ENCODE measurements at regions not wholly inside any gene's neighbourhood (a gene's known extent, or its start where the extent isn't known, plus 50 kb on each side); places are given as distances from the start of the nearest gene placed in this dataset.

GRCh38 chr2:47265158-47265557 lies 88.8 kb upstream of the CALM2 start:
- no peak for DNase-seq (ENCODE audit: low read depth, low spot score)

- no peak for DNase-seq (ENCODE audit: low read depth, low spot score)
These were observed 88.4 kb upstream of the CALM2 start for GRCh38 chr2:47264686-47265085.

- DNase-seq (ENCODE audit: low read depth, low spot score), result no peak
These were observed 87.8 kb upstream of the CALM2 start for GRCh38 chr2:47264143-47264542.

- DNase-seq (ENCODE audit: low read depth, low spot score), result no peak
These were observed 86.3 kb upstream of the CALM2 start for GRCh38 chr2:47262657-47263056.

GRCh38 chr2:47260971-47261370 lies 84.7 kb upstream of the CALM2 start:
- no peak for DNase-seq (ENCODE audit: low read depth, low spot score)

- no peak for DNase-seq (ENCODE audit: low read depth, low spot score)
These were observed 83.5 kb upstream of the CALM2 start for GRCh38 chr2:47259829-47260228.

- DNase-seq (ENCODE audit: low read depth, low spot score), result no peak
These were observed 81.6 kb upstream of the CALM2 start for GRCh38 chr2:47257946-47258348.

- no peak for DNase-seq (ENCODE audit: low read depth, low spot score)
These were observed 80.2 kb upstream of the CALM2 start for GRCh38 chr2:47256416-47257087.

GRCh38 chr2:47255794-47256193 lies 79.5 kb upstream of the CALM2 start:
- DNase-seq (ENCODE audit: low read depth, low spot score), result no peak

GRCh38 chr2:47254464-47254863 lies 78.2 kb upstream of the CALM2 start:
- DNase-seq (ENCODE audit: low read depth, low spot score), result no peak

- DNase-seq (ENCODE audit: low read depth, low spot score), result no peak
These were observed 77.1 kb upstream of the CALM2 start for GRCh38 chr2:47253447-47253846.

- no peak for DNase-seq (ENCODE audit: low read depth, low spot score)
These were observed 75.0 kb upstream of the CALM2 start for GRCh38 chr2:47251404-47251675.

GRCh38 chr2:47250586-47251403 lies 74.5 kb upstream of the CALM2 start:
- no peak for DNase-seq (ENCODE audit: low read depth, low spot score)

- DNase-seq (ENCODE audit: low read depth, low spot score), result no peak
These were observed 73.6 kb upstream of the CALM2 start for GRCh38 chr2:47249931-47250330.

- DNase-seq (ENCODE audit: low read depth, low spot score), result no peak
These were observed 73.0 kb upstream of the CALM2 start for GRCh38 chr2:47249157-47249900.

GRCh38 chr2:47243596-47244323 lies 67.4 kb upstream of the CALM2 start:
- DNase-seq (ENCODE audit: low read depth, low spot score), result no peak

GRCh38 chr2:47241715-47242114 lies 65.4 kb upstream of the CALM2 start:
- DNase-seq (ENCODE audit: low read depth, low spot score), result no peak

- DNase-seq (ENCODE audit: low read depth, low spot score), result no peak
These were observed 63.0 kb upstream of the CALM2 start for GRCh38 chr2:47239119-47239969.

- DNase-seq (ENCODE audit: low read depth, low spot score), result no peak
These were observed 62.3 kb upstream of the CALM2 start for GRCh38 chr2:47238638-47239037.

GRCh38 chr2:47237375-47238334 lies 61.3 kb upstream of the CALM2 start:
- DNase-seq (ENCODE audit: low read depth, low spot score), result peak; percentile 71
